ENCODE measurements at regions not wholly inside any gene's neighbourhood (a gene's known extent, or its start where the extent isn't known, plus 50 kb on each side); places are given as distances from the start of the nearest gene placed in this dataset.

DNA sequence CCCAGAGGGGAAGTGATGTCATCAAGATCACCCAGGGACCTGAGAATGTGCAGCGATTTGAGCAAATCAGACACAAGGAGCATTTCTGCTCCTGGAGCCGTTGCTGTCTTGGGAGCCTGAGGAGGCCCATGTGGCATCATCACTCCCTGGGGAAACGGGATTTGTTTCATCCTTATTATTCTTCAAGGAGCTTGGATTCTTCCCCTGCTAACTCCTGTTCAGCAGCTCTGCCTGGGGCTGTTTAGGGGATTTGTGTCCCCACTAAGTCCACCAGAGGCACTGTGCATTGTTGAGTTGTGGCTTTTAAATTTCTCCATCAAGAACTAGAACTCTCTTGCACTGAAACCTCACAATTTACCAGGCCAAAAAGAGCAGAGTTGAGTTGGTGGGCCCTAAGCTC is 104.2 kb upstream of the MSX1 start:
- Mint-ChIP-seq H3K36me3 (ENCODE audit: low read depth, unreplicated experiment) (no peaks in the 10 kb centered on the region), H3K4me1 (ENCODE audit: unreplicated experiment) (no peaks in the 10 kb centered on the region), H3K27ac (ENCODE audit: unreplicated experiment) (no peak overlapping the region), H3K27me3 (ENCODE audit: unreplicated experiment) (peaks cover 9% of the 10 kb centered on the region), H3K4me3 (ENCODE audit: unreplicated experiment) (no peak overlapping the region), H3K9me3 (ENCODE audit: unreplicated experiment) (no peaks in the 10 kb centered on the region)
- TF ChIP-seq, protein P1, sequence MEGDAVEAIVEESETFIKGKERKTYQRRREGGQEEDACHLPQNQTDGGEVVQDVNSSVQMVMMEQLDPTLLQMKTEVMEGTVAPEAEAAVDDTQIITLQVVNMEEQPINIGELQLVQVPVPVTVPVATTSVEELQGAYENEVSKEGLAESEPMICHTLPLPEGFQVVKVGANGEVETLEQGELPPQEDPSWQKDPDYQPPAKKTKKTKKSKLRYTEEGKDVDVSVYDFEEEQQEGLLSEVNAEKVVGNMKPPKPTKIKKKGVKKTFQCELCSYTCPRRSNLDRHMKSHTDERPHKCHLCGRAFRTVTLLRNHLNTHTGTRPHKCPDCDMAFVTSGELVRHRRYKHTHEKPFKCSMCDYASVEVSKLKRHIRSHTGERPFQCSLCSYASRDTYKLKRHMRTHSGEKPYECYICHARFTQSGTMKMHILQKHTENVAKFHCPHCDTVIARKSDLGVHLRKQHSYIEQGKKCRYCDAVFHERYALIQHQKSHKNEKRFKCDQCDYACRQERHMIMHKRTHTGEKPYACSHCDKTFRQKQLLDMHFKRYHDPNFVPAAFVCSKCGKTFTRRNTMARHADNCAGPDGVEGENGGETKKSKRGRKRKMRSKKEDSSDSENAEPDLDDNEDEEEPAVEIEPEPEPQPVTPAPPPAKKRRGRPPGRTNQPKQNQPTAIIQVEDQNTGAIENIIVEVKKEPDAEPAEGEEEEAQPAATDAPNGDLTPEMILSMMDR (IDR thresholded peaks at IDR 0.05; ENCODE audit: unreplicated experiment): no peak
- DNase-seq (ENCODE audit: low spot score): no peak

DNA sequence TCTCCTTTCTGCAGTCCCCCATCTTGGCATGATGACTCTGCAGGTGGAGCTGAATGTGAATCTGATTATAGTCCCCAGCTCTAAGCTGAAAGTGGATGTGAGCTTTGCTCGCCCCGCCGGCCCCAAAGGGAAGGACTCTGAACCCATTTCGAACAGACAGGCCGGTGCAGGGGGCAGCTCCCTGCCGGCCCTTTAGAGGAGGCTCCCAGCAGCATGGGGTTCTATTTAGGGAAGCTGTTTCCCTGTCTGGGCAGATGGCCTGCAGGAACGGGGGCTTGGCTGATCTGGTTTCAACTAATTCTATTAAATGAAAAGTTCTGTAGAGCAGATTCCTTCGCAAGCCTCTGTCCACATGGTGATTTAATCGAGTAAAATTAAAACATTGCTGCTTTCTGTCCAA is 104.8 kb upstream of the MSX1 start:
- Mint-ChIP-seq H3K27ac (ENCODE audit: unreplicated experiment) (no peak overlapping the region), H3K9me3 (ENCODE audit: unreplicated experiment) (no peaks in the 10 kb centered on the region), H3K27me3 (ENCODE audit: unreplicated experiment) (peaks cover 7% of the 10 kb centered on the region), H3K4me3 (ENCODE audit: unreplicated experiment) (no peak overlapping the region), H3K4me1 (ENCODE audit: unreplicated experiment) (no peaks in the 10 kb centered on the region), H3K36me3 (ENCODE audit: low read depth, unreplicated experiment) (no peaks in the 10 kb centered on the region)
- TF ChIP-seq, protein P1 (IDR thresholded peaks at IDR 0.05; ENCODE audit: unreplicated experiment): no peak
- no peak for DNase-seq (ENCODE audit: low spot score)

GRCh38 chr4:4753643-4754042 is 105.8 kb upstream of the MSX1 start:
- no peaks in the 10 kb centered on the region for H3K9me3 Mint-ChIP-seq (ENCODE audit: unreplicated experiment)
- peaks cover 6% of the 10 kb centered on the region for H3K27me3 Mint-ChIP-seq (ENCODE audit: unreplicated experiment)
- no peak overlapping the region for H3K27ac Mint-ChIP-seq (ENCODE audit: unreplicated experiment)
- H3K4me3 Mint-ChIP-seq (ENCODE audit: unreplicated experiment): no peak overlapping the region
- no peaks in the 10 kb centered on the region for H3K4me1 Mint-ChIP-seq (ENCODE audit: unreplicated experiment)
- TF ChIP-seq, protein P1 (IDR thresholded peaks at IDR 0.05; ENCODE audit: unreplicated experiment): no peak
- no peaks in the 10 kb centered on the region for H3K36me3 Mint-ChIP-seq (ENCODE audit: low read depth, unreplicated experiment)
- no peak for DNase-seq (ENCODE audit: low spot score)

DNA sequence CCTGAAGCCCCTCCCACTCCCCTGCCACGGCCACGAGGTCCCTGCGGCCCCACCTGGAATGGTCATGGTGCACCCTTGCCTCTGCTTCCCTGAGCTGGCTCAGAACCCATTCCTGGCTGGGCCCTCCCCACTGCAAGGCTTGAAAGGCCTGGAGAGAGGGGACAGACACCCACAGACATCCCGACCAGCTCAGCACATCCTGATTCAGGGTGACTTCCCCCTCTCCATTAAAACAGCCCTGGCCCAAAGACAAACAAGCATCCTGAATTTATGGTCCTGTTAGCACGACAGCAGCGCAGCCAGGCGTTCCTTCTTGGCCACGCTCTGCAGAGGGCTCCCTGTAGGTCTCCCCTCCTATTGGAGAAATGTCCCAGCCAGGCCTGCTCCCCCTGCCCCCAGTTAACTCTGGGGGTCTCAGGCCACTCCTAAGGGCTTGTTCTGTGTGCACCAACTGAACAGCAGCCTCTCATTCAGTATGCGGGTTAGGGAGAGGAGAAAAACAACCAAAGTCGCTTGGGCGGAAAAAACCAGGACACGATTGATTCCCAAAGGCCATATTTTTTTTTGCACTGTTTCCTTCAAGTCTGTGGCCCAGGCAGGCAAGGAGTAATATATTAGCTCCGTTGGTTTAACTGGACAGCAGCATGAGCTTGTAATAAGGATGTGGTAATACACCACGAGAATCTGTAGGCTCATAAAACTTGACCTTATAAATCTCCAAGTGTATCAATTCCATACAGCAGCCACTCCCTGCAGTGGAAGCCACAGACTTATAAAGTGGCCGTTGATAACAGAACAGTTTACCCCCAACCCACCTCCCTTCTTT is 106.7 kb upstream of the MSX1 start:
- H3K4me1 Mint-ChIP-seq (ENCODE audit: unreplicated experiment): no peaks in the 10 kb centered on the region
- H3K9me3 Mint-ChIP-seq (ENCODE audit: unreplicated experiment): no peaks in the 10 kb centered on the region
- H3K4me3 Mint-ChIP-seq (ENCODE audit: unreplicated experiment): no peak overlapping the region
- no peak overlapping the region for H3K27ac Mint-ChIP-seq (ENCODE audit: unreplicated experiment)
- no peak for DNase-seq (ENCODE audit: low spot score)
- no peaks in the 10 kb centered on the region for H3K36me3 Mint-ChIP-seq (ENCODE audit: low read depth, unreplicated experiment)
- TF ChIP-seq, protein P1 (IDR thresholded peaks at IDR 0.05; ENCODE audit: unreplicated experiment): no peak
- H3K27me3 Mint-ChIP-seq (ENCODE audit: unreplicated experiment): peaks cover 6% of the 10 kb centered on the region

- no peak overlapping the region for H3K27ac Mint-ChIP-seq (ENCODE audit: unreplicated experiment)
- H3K27me3 Mint-ChIP-seq (ENCODE audit: unreplicated experiment): peaks cover 3% of the 10 kb centered on the region
- no peaks in the 10 kb centered on the region for H3K9me3 Mint-ChIP-seq (ENCODE audit: unreplicated experiment)
- H3K4me3 Mint-ChIP-seq (ENCODE audit: unreplicated experiment): no peak overlapping the region
- TF ChIP-seq, protein P1 (IDR thresholded peaks at IDR 0.05; ENCODE audit: unreplicated experiment): no peak
- H3K4me1 Mint-ChIP-seq (ENCODE audit: unreplicated experiment): no peaks in the 10 kb centered on the region
- H3K36me3 Mint-ChIP-seq (ENCODE audit: low read depth, unreplicated experiment): no peaks in the 10 kb centered on the region
- DNase-seq (ENCODE audit: low spot score): no peak
These were observed 107.4 kb upstream of the MSX1 start for GRCh38 chr4:4752025-4752424.
